ENCODE measurements at regions not wholly inside any gene's neighbourhood (a gene's known extent, or its start where the extent isn't known, plus 50 kb on each side); places are given as distances from the start of the nearest gene placed in this dataset.

- TF ChIP-seq CTCF (conservative IDR thresholded peaks at IDR 0.05; ENCODE audit: low read length) (no peak), EZH2phosphoT487 (IDR thresholded peaks at IDR 0.05; ENCODE audit: borderline replicate concordance) (no peak)
These were observed 397.4 kb downstream of the PTPRU start for GRCh38 chr1:29633771-29634170.
